ENCODE measurements at regions not wholly inside any gene's neighbourhood (a gene's known extent, or its start where the extent isn't known, plus 50 kb on each side); places are given as distances from the start of the nearest gene placed in this dataset.
A peak's percentile ranks its signal among the peaks of the same experiment; 100 is the strongest.
"Not testable (repeated sequence)": the region's sequence is repeated elsewhere in the genome, so short reads cannot be mapped to it uniquely, and the experiment has no call there.

DNA sequence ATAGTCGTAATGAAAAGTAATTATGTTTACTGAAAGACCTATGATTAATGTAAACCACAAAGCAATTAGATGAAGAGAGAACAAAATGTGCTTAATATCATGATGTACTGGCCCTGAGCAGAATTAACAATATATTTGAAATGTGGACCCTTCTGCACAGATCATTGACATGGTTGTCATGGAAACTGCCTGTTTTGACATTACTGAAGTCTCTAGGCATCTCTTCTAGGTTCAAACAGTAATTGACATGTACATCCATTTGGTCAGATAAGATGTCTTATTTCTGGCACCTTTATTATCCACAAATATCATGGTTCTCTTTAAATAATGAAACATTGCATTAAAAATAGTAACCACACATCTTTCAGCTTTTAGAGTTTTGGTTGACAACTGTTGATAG, 251.7 kb upstream of the GNPDA2 start:
- DNase-seq (ENCODE audit: low read depth), result no peak

- DNase-seq (ENCODE audit: low read depth), result no peak
Observed at GRCh38 chr4:44965435-44966095, 239.2 kb upstream of the GNPDA2 start.

- DNase-seq (ENCODE audit: low read depth), result not testable (repeated sequence)
Observed at GRCh38 chr4:44964086-44964485, 237.7 kb upstream of the GNPDA2 start.

DNA sequence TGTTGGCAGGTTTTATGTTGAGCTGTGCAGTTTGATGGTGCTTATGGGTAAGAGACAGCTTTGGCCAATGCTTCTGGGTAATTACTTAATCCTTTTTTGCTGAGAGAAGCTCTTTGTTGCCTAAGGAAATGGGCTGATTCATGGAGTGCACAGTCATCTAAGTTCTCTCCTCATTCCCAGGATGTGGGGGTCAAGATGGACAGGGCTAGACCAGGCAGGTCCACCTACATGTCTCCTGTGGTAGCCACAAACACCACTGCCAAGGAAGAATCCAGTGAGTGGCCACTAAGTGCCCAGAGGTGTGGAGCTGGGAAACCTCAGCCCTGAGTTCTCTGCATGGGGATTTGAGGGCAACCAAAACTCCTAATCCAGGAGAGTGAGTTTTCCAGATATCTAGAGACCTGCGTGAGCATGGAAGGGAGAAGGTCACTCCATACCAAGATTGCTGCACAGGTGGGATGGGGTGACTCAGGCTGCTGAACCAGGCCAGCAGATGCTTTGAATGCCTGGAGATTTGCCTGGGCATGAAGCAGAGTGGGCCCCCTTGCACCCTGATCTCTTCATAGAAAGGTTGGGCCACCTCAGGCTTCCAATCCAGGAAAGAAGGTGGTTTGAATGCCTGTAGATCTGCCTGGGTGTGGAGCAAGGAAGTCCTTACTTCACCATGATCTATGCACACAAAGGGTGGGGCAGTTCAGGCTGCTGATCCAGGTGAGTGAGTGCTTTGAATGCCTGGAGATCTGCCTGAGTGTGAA, 234.8 kb upstream of the GNPDA2 start:
- DNase-seq (ENCODE audit: low read depth), result no peak

DNA sequence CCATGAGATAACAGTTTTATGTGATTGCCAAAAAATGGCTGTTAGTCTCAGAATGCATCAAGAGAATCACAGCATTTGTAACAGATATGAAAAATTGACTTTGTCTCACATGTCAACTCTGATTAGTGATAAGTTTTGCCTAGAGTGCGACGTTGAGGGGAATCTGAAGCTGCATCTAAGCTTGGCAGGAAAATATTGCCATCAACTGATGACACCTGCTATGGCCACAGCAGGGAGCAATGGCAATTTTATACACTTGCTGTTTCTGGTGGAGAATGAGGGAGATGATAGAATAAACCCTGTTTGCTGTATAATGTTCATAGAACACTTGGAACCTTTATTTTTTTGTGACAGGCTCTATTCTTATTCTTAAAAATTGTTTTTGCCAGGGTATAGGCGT, 205.4 kb upstream of the GNPDA2 start:
- DNase-seq (ENCODE audit: low read depth), result no peak

DNA sequence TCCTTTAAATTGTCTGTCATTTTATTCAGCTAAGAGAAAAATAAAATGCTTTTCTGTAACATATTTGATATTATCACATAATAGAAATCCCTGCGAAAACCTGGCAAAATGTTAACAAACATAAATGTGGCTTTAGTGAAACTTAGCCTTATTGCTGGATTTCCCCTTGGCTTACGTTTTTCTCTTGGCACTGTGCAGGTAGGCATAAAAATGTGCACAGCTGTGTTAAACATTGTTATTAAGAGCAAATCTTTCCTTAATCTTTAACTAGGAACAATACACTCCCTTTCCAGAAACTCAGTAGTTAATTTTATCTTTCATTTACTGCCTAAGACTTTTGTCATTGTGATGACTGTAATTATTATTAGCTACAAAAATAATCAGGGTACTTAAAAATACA, 202.4 kb upstream of the GNPDA2 start:
- DNase-seq (ENCODE audit: low read depth), result no peak

DNA sequence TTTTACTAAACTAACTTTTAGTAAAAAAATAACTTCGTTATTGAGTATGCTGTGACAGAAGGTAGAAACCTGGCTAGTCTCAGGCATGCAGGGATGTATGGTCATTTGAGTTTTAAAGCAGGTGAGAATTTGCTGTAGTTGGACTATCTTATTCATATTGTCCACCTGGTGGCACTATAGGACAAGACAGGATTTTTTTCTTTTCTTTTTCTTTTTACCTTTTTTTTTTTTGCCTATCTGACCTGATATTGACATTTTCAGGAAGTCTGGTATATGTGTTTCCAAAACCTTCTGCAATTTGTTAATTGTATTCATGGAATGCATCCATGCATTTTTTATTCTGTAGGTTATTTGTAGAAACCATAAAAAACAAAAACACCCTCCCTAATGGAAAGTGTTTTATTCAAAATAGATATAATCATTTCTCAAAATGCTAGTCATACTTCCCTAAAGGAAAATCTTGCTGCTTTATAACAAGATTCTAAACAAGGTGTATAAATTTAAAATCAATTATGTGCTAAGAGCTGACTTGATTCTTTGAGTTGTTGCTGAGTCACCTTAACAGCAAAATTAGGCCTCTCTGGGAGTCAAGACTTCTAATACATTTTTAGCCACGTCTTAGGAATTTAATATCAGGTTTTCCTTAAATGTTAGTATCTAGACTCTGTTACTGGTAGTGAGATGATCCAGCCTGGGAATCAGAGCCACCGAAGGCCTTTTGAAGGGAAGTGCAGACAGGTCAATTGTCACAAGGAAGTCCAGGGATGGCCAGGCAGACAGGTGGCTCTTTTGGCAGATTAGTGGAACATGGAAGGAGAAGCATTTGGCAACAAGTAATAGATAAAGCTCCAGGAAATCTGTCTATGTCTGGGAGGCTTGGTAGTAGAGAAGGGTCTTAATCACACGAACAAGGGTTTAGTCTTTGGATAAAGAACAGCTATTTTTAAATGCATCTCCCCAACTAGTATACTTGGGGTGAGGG, 201.3 kb upstream of the GNPDA2 start:
- DNase-seq (ENCODE audit: low read depth), result peak; percentile 39

- peak; percentile 2 for DNase-seq (ENCODE audit: low read depth)
Observed at GRCh38 chr4:44916411-44916810, 190.1 kb upstream of the GNPDA2 start.

GRCh38 chr4:44914748-44915147, 188.4 kb upstream of the GNPDA2 start:
- DNase-seq (ENCODE audit: low read depth), result no peak

DNA sequence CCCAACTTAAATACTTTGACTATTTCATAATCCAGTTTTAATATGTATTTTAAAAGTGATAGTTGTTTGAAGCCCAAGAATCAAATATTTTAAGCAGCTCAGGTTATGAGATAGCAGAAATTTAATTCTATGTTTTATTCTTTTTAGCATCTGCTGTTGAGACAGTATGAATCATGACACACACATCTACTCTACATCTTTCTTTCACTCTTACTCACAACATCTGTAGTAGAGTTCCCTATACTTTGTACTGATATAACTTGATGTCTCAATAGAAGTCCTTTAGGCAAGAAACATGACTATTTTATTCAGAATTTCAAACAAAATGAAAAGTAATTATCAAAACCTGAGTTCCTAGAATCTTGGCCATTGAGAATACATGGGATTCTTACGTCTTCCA, 187.9 kb upstream of the GNPDA2 start:
- no peak for DNase-seq (ENCODE audit: low read depth)

GRCh38 chr4:44912980-44913379, 186.6 kb upstream of the GNPDA2 start:
- no peak for DNase-seq (ENCODE audit: low read depth)

GRCh38 chr4:44908565-44908964, 182.2 kb upstream of the GNPDA2 start:
- no peak for DNase-seq (ENCODE audit: low read depth)

DNA sequence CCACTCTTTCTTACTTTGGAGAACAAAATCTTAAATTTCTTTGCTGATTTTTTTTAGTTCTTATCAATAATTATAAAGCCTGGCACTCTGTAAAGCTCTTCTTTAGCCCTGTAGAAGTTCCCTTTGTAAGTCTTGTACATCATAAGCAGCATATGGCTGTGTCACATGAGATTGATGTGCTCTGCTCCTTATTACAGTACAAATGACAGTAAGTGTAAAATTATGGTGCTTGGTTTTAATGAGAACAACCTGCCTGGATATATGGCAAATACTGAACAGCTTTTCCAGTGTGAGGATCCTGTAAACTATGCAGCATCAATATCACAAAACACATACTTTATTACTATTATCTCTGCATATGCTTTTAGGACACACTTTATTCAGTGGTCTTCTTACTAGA, 145.9 kb upstream of the GNPDA2 start:
- no peak for DNase-seq (ENCODE audit: low read depth)

DNA sequence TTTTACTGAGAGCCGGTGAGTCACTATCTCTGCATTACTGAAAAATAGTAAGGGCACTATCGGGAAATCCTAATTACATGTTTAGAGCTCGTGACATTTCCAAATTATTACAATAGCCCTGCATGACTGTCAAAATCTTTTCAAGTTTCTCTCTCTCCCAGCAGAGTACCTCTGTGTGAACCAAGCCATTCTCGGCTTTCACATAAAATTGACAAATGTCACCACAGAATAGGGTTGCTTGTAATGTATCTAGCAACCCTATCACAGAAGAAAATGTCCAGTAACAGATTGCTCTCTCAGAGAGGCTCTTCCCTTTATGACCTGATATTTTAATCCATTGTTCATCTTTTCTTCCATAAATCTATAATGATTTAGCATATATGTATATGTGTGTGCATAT, 144.8 kb upstream of the GNPDA2 start:
- no peak for DNase-seq (ENCODE audit: low read depth)

DNA sequence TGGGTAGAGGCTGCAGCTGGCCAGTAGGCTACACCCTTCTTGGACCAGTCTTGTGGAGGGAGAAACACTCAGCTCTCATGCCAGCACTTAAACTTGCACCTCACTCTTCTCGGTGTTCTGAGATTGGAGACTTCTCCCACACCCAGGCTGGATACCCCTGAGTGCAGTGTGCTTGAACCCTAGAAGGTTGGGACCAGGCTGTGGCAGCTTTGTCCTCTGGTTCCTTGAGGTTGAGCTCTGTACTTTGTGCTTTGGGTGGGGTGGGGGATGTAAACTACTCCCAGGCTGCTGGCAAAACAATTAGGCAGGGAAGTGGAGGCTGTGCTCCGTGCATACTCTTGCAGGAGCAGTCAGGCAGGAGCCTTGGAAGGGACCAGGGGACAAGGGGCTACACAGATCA, 143.6 kb upstream of the GNPDA2 start:
- no peak for DNase-seq (ENCODE audit: low read depth)

DNA sequence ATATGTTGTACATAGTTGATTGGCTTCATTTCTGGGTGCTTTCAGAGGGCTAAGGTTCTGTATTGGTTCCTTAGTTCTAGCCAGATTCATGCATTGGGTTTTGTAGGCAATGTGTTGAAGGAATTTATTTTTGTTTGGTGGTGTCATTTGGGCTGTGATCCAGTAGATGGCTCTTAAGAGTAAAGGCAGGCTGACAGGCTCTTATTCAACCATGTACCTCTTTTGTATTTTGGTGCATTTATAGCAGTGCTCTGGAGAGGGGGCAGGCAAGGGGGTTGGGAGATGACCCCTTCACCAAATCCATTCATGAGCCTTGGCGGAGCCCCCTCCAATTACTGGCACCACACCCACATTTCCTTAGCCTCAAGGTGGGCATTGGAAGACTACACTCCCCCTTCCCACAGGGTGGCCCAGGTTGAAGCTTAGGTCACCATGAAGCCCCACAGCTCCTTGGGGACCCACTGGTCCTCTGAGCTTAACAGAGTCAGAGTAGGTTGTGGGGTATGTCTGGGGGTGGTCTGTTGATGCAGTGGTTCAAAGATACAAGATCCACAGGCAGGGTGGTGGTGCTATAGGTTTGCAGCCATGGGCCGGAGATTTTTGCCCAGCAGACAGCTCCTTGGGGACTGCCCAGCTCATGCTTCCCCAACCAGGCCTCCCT, 143.0 kb upstream of the GNPDA2 start:
- DNase-seq (ENCODE audit: low read depth), result peak; percentile 8

GRCh38 chr4:44861756-44862155, 135.4 kb upstream of the GNPDA2 start:
- peak; percentile 36 for DNase-seq (ENCODE audit: low read depth)

- no peak for DNase-seq (ENCODE audit: low read depth)
Observed at GRCh38 chr4:44859477-44859876, 133.1 kb upstream of the GNPDA2 start.

- DNase-seq (ENCODE audit: low read depth), result no peak
Observed at GRCh38 chr4:44848466-44848865, 122.1 kb upstream of the GNPDA2 start.

- DNase-seq (ENCODE audit: low read depth), result no peak
Observed at GRCh38 chr4:44845993-44846392, 119.6 kb upstream of the GNPDA2 start.

DNA sequence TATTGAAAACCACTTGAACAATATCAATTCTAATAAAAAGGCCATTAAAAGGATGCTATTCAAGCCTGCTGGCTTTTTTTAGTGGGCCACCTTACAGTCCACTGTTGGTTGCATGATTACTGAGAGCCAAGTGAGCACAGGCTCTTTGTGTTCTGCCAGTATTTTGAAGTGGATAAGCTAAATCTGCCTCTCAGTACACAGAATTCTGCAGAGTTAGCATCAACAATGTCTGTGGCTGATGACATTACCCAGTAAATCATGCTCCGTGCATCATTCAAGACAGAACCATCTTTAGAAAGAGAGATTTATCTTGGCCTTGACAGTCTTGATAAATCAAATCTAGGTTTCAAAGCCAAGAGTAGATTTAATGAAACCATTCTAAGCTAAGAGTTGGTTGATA, 119.0 kb upstream of the GNPDA2 start:
- no peak for DNase-seq (ENCODE audit: low read depth)

DNA sequence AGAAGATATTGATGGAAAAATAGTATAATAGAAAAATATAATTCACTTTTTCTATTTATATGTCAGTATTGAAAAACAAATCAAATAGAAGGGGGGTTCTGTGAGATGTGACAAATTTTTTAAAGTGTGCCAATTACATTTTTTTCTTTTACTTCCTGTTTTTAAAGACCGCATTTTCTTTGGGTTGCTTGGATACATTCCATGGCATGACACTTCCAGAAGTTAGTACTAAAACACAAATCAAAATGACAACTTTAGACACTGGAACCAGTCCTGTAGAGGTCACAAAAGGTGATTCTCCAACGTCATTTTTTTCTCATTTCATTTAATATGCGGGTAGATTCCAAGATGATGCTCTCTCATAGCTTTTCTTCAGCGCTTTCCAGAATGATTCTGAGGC, 116.2 kb upstream of the GNPDA2 start:
- no peak for DNase-seq (ENCODE audit: low read depth)

Data from ELR (cell line).